Osteoblast (primary cell): ENCODE measurements at regions not wholly inside any gene's neighbourhood (a gene's known extent, or its start where the extent isn't known, plus 50 kb on each side); places are given as distances from the start of the nearest gene placed in this dataset.

Experiments
- DNase-seq: peaks from one replicate; pipeline ENCODE4 v3.0.0; 2011; ENCODE audit warnings: low spot score, mixed read lengths; ENCODE audit not compliant: insufficient read length; ENCODE audit errors: missing footprints
- H2AFZ ChIP-seq: 2 replicates; pipeline ENCODE4 v1.6.0; 2011; ENCODE audit warnings: mild to moderate bottlenecking, low read length
- H3K27ac ChIP-seq: 2 replicates; pipeline ENCODE4 v1.5.1; 2011; ENCODE audit warnings: mild to moderate bottlenecking, low read depth, low read length, moderate library complexity
- H3K27me3 ChIP-seq: 2 replicates; pipeline ENCODE4 v1.6.0; 2012; ENCODE audit warnings: mild to moderate bottlenecking, control low read depth, inconsistent platforms, low read length, moderate library complexity; ENCODE audit not compliant: insufficient read depth
- H3K36me3 ChIP-seq: 2 replicates; pipeline ENCODE4 v1.5.1; 2011; ENCODE audit warnings: mild to moderate bottlenecking, low read length, control low read depth, moderate library complexity; ENCODE audit not compliant: insufficient read depth
- H3K4me1 ChIP-seq: 2 replicates; pipeline ENCODE4 v1.5.1; 2011; ENCODE audit warnings: mild to moderate bottlenecking, low read length, control low read depth, moderate library complexity; ENCODE audit not compliant: insufficient read depth
- H3K4me2 ChIP-seq: 2 replicates; pipeline ENCODE4 v1.6.0; 2011; ENCODE audit warnings: mild to moderate bottlenecking, low read length; ENCODE audit not compliant: insufficient read depth
- H3K4me3 ChIP-seq: fragments of 200-600 bp; sonication (generic); 3 replicates; pipeline ENCODE4 v1.5.1; 2012; ENCODE audit warnings: mild to moderate bottlenecking, low read length, inconsistent platforms; ENCODE audit not compliant: insufficient read depth
- H3K79me2 ChIP-seq: 2 replicates; pipeline ENCODE4 v1.6.0; 2012; ENCODE audit warnings: mild to moderate bottlenecking, low read length, control low read depth, inconsistent platforms; ENCODE audit not compliant: insufficient read depth
- H3K9me3 ChIP-seq: 2 replicates; pipeline ENCODE4 v1.5.1; 2011; ENCODE audit warnings: low read depth, low read length, control low read depth
- H4K20me1 ChIP-seq: 2 replicates; pipeline ENCODE4 v1.6.0; 2012; ENCODE audit warnings: mild to moderate bottlenecking, low read length, control low read depth; ENCODE audit not compliant: insufficient read depth
- CTCF ChIP-seq: IDR thresholded peaks from 2 replicates; pipeline ENCODE4 v1.5.1; 2011; ENCODE audit warnings: mild to moderate bottlenecking, low read depth, low read length, moderate library complexity; ENCODE audit errors: extremely low read depth

GRCh38 chr4:24089851-24090534 lies 200.1 kb upstream of the PPARGC1A start:
- peak overlapping the region; percentile 27 for H2AFZ ChIP-seq
- peaks cover 3% of the 10 kb centered on the region for H3K4me1 ChIP-seq
- H3K4me3 ChIP-seq: peak overlapping the region; percentile 33
- H3K36me3 ChIP-seq: no peaks in the 10 kb centered on the region
- peak overlapping the region; percentile 33 for H3K27ac ChIP-seq
- peak; percentile 62 for DNase-seq
- H3K79me2 ChIP-seq: no peaks in the 10 kb centered on the region
- H3K9me3 ChIP-seq: no peaks in the 10 kb centered on the region
- no peaks in the 10 kb centered on the region for H4K20me1 ChIP-seq
- H3K4me2 ChIP-seq: peak overlapping the region; percentile 62
- no peak for TF ChIP-seq CTCF
- H3K27me3 ChIP-seq: no peaks in the 10 kb centered on the region

GRCh38 chr4:24080871-24081270 lies 191.0 kb upstream of the PPARGC1A start:
- no peak for DNase-seq

GRCh38 chr4:24078347-24078962 lies 188.6 kb upstream of the PPARGC1A start:
- Histone ChIP-seq H3K79me2 (no peaks in the 10 kb centered on the region), H3K36me3 (no peaks in the 10 kb centered on the region), H3K27me3 (no peaks in the 10 kb centered on the region), H3K4me3 (no peak overlapping the region), H3K27ac (no peak overlapping the region), H3K9me3 (no peaks in the 10 kb centered on the region), H3K4me1 (no peaks in the 10 kb centered on the region), H4K20me1 (no peaks in the 10 kb centered on the region), H2AFZ (no peak overlapping the region), H3K4me2 (no peak overlapping the region)
- TF ChIP-seq CTCF: no peak
- DNase-seq: no peak

More at GRCh38 chr4:24080871-24081270, 191.0 kb upstream of the PPARGC1A start:
- no peak overlapping the region for H3K27ac ChIP-seq
- no peaks in the 10 kb centered on the region for H4K20me1 ChIP-seq
- H3K4me3 ChIP-seq: no peak overlapping the region
- H2AFZ ChIP-seq: no peak overlapping the region
- H3K79me2 ChIP-seq: no peaks in the 10 kb centered on the region
- TF ChIP-seq CTCF: no peak
- no peaks in the 10 kb centered on the region for H3K4me1 ChIP-seq
- no peaks in the 10 kb centered on the region for H3K27me3 ChIP-seq
- no peak overlapping the region for H3K4me2 ChIP-seq
- no peaks in the 10 kb centered on the region for H3K9me3 ChIP-seq
- H3K36me3 ChIP-seq: no peaks in the 10 kb centered on the region

GRCh38 chr4:24076811-24077210 lies 187.0 kb upstream of the PPARGC1A start:
- Histone ChIP-seq H3K27ac (no peak overlapping the region), H3K4me3 (no peak overlapping the region), H3K79me2 (no peaks in the 10 kb centered on the region), H3K4me1 (no peaks in the 10 kb centered on the region), H3K9me3 (no peaks in the 10 kb centered on the region), H2AFZ (no peak overlapping the region), H3K4me2 (no peak overlapping the region), H4K20me1 (no peaks in the 10 kb centered on the region), H3K36me3 (no peaks in the 10 kb centered on the region), H3K27me3 (no peaks in the 10 kb centered on the region)
- DNase-seq: no peak
- no peak for TF ChIP-seq CTCF
